GM23338 (cell line): ENCODE measurements at regions not wholly inside any gene's neighbourhood (a gene's known extent, or its start where the extent isn't known, plus 50 kb on each side); places are given as distances from the start of the nearest gene placed in this dataset.

Experiments
- CREB1 ChIP-seq: fragments of 250-450 bp; sonication (Bioruptor Pico); IDR thresholded peaks from 2 replicates; pipeline ENCODE4 v1.5.0; 2020; ENCODE audit warnings: low read depth, mild to moderate bottlenecking, moderate library complexity
- CTCF ChIP-seq, 2 experiments: fragments of 200-600 bp in 1 of 2; sonication (generic) in 1 of 2; conservative IDR thresholded peaks; 2 replicates each; pipeline versions ENCODE4 v1.5.1 to v1.6.1; 2016 to 2017; ENCODE audit warnings: antibody characterized with exemption in 2 of 2, low read depth in 2 of 2, mild to moderate bottlenecking in 2 of 2, moderate library complexity in 1 of 2
- ETS1 ChIP-seq: IDR thresholded peaks from 2 replicates; pipeline ENCODE4 v1.6.1; 2016; ENCODE audit warnings: antibody characterized with exemption
- EZH2 ChIP-seq: fragments of 200-600 bp; sonication (generic); IDR thresholded peaks from one replicate; pipeline ENCODE4 v1.8.0; 2017; ENCODE audit warnings: antibody characterized with exemption, mild to moderate bottlenecking, low read depth; ENCODE audit not compliant: unreplicated experiment
- EZH2phosphoT487 ChIP-seq: fragments of 200-600 bp; sonication (generic); IDR thresholded peaks from one replicate; pipeline ENCODE4 v1.8.1; 2018; ENCODE audit warnings: antibody characterized with exemption; ENCODE audit not compliant: unreplicated experiment
- JUNB ChIP-seq: IDR thresholded peaks from one replicate; pipeline ENCODE4 v1.6.1; 2016; ENCODE audit warnings: antibody characterized with exemption; ENCODE audit not compliant: unreplicated experiment
- NANOG ChIP-seq: IDR thresholded peaks from 2 replicates; pipeline ENCODE4 v1.6.1; 2016; ENCODE audit warnings: antibody characterized with exemption, borderline replicate concordance
- POLR2AphosphoS5 ChIP-seq: IDR thresholded peaks from 2 replicates; pipeline ENCODE4 v1.6.1; 2016; ENCODE audit warnings: antibody characterized with exemption, low read depth
- REST ChIP-seq: IDR thresholded peaks from one replicate; pipeline ENCODE4 v1.6.1; 2018; ENCODE audit warnings: antibody characterized with exemption; ENCODE audit not compliant: unreplicated experiment
- STAT1 ChIP-seq: IDR thresholded peaks from one replicate; pipeline ENCODE4 v1.6.1; 2016; ENCODE audit warnings: antibody characterized with exemption; ENCODE audit not compliant: unreplicated experiment
- ZNF114 ChIP-seq: fragments of 250-450 bp; sonication (Bioruptor Pico); IDR thresholded peaks from 2 replicates; pipeline ENCODE4 v1.5.0; 2020; ENCODE audit warnings: mild to moderate bottlenecking, moderate library complexity
- ZNF331 ChIP-seq: fragments of 250-450 bp; sonication (Bioruptor Pico); IDR thresholded peaks from 2 replicates; pipeline ENCODE4 v1.5.0; 2020; ENCODE audit warnings: low read depth, mild to moderate bottlenecking, moderate library complexity
- ZNF462 ChIP-seq: fragments of 250-450 bp; sonication (Bioruptor Pico); IDR thresholded peaks from 2 replicates; pipeline ENCODE4 v1.5.0; 2020; ENCODE audit warnings: mild to moderate bottlenecking, moderate library complexity

- TF ChIP-seq CTCF (conservative IDR thresholded peaks at IDR 0.05; ENCODE audit: low read depth in 2 of 2): no peak
- TF ChIP-seq JUNB: no peak
- TF ChIP-seq EZH2phosphoT487: no peak
- TF ChIP-seq POLR2AphosphoS5: no peak
- TF ChIP-seq EZH2: no peak
- TF ChIP-seq CREB1 (CRISPR knock-in tag): no peak
- no peak for TF ChIP-seq ZNF331
- TF ChIP-seq REST: no peak
- TF ChIP-seq ZNF462 (CRISPR knock-in tag): no peak
- no peak for TF ChIP-seq NANOG
- TF ChIP-seq ZNF114 (CRISPR knock-in tag): no peak
- no peak for TF ChIP-seq ETS1
- TF ChIP-seq STAT1: no peak
Observed at GRCh38 chr4:112931001-112931400, 118.5 kb upstream of the ANK2 start.
